IPS-15b (cell line): ENCODE measurements at regions not wholly inside any gene's neighbourhood (a gene's known extent, or its start where the extent isn't known, plus 50 kb on each side); places are given as distances from the start of the nearest gene placed in this dataset.

ENCODE experiments used
- H3K27me3 ChIP-seq: one replicate; pipeline ENCODE4 v1.6.1; 2013; ENCODE audit warnings: low read length; ENCODE audit not compliant: control insufficient read depth, insufficient read depth
- H3K36me3 ChIP-seq: one replicate; pipeline ENCODE4 v1.6.1; 2013; ENCODE audit warnings: low read length; ENCODE audit not compliant: control insufficient read depth, insufficient read depth
- H3K4me1 ChIP-seq: one replicate; pipeline ENCODE4 v1.6.1; 2013; ENCODE audit warnings: mild to moderate bottlenecking, low read length; ENCODE audit not compliant: control insufficient read depth, insufficient read depth
- H3K4me3 ChIP-seq: one replicate; pipeline ENCODE4 v1.5.1; 2013; ENCODE audit warnings: low read depth, low read length
- H3K9ac ChIP-seq: one replicate; pipeline ENCODE4 v1.6.1; 2013; ENCODE audit warnings: low read depth, mild to moderate bottlenecking, low read length
- H3K9me3 ChIP-seq: one replicate; pipeline ENCODE4 v1.6.1; 2013; ENCODE audit warnings: mild to moderate bottlenecking, low read length; ENCODE audit not compliant: control insufficient read depth, insufficient read depth

DNA sequence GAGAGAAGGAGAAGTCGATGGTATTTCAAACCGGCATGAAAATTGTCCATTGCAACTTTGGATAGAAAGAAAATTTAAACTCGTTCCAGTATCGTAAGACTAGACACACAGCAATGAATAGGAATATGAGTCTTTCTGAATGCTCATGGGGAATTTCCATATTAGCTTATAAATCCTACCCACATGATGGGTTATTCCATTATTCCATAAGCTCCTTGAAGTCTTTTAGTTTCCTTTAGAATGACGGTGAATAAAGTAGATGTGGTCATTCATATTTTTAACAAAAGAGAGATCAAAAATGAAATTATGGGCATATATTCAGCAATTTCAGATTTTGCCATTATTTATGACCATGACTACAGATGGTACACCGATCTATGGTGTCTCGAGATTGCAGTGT lies 163.4 kb upstream of the HMGA2 start:
- Histone ChIP-seq H3K27me3 (no peaks in the 10 kb centered on the region), H3K4me3 (no peak overlapping the region), H3K4me1 (no peaks in the 10 kb centered on the region), H3K9me3 (no peaks in the 10 kb centered on the region), H3K9ac (no peak overlapping the region), H3K36me3 (no peaks in the 10 kb centered on the region)

DNA sequence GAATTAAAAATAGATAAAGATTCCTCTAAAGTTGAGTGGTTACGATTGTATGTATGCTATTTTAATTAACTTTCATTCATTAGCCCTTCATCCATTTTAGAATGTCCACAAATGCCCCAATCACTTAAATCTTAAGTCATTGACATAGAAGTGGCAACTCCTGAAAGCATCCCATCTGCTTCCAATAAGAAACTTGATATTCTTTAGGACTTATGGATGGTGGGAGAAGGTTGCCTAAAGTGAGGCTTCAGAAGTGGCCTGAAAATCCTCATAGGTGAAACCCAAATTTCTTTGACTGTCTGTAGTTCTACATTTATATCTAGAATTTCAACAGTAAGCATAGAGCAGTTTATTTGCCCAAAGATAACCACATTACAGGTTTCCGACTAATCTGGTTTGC lies 161.7 kb upstream of the HMGA2 start:
- Histone ChIP-seq H3K9me3 (no peaks in the 10 kb centered on the region), H3K4me3 (no peak overlapping the region), H3K27me3 (no peaks in the 10 kb centered on the region), H3K4me1 (no peaks in the 10 kb centered on the region), H3K9ac (no peak overlapping the region), H3K36me3 (no peaks in the 10 kb centered on the region)

DNA sequence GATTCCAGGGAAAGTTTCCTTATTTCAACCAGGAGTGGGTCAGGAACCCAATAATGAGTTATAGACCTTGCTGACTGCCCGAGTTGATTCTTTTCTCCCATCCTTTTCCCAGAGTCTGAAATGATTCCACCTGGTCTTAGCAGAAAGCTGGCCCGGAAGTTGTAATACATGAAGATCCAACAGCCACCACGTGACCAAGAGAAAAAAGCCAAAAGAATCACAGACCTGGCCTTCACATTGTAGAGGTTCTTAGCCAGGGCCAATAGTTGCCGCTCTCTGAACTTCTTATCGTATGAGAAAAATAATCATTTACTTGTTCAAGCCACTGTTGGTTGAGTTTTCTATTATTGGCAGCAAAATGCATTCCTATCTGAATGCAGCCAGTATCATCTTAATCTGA lies 161.2 kb upstream of the HMGA2 start:
- H3K4me3 ChIP-seq = no peak overlapping the region
- H3K36me3 ChIP-seq = no peaks in the 10 kb centered on the region
- H3K9ac ChIP-seq = no peak overlapping the region
- H3K4me1 ChIP-seq = no peaks in the 10 kb centered on the region
- no peaks in the 10 kb centered on the region for H3K9me3 ChIP-seq
- no peaks in the 10 kb centered on the region for H3K27me3 ChIP-seq

DNA sequence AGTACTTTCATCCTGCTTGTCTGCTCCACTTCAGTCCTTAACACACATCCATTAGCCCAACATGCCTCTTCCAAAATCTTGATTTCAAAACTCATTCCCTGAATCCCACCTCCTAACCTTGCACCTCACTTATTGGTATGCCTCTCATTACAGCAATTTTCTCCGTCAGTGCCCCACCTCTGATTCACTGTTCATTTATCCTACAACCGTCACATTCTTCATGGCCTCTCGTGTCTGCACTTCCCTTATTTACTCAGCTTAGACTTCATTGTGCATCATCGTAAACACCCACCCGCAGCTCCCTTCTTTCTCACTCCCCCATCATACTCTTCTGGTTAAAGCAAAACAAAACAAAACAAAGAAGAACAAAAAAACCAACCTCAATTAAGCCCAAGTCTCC lies 160.6 kb upstream of the HMGA2 start:
- Histone ChIP-seq H3K4me1 (no peaks in the 10 kb centered on the region), H3K9ac (no peak overlapping the region), H3K36me3 (no peaks in the 10 kb centered on the region), H3K4me3 (no peak overlapping the region), H3K27me3 (no peaks in the 10 kb centered on the region), H3K9me3 (no peaks in the 10 kb centered on the region)

DNA sequence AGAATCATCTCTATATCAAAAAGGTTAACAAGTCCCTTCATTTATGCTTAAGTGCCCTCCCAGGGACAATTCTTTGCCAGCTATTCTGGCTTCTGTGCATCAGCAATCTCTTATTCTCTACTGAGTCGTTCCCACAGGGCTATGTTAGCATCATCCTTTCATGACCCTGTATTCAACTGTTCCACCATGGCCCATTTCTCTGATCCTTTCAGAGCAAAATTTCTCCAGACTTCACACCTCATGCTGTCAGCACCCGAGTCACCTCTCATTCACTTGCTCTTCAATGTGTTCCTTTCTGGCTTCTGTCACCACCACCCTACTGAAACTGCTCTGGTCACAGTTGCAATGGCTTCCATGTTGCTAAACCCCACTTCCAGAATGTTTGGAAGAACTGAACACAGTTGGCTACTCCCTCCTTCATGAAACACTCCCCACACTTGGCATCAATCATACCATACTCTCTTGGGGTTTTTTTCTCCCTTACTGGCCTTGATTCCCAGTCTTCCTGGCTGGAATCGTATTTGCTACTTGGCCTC lies 159.5 kb upstream of the HMGA2 start:
- no peaks in the 10 kb centered on the region for H3K27me3 ChIP-seq
- no peak overlapping the region for H3K4me3 ChIP-seq
- H3K9me3 ChIP-seq = no peaks in the 10 kb centered on the region
- no peaks in the 10 kb centered on the region for H3K4me1 ChIP-seq
- H3K36me3 ChIP-seq = no peaks in the 10 kb centered on the region
- no peak overlapping the region for H3K9ac ChIP-seq

DNA sequence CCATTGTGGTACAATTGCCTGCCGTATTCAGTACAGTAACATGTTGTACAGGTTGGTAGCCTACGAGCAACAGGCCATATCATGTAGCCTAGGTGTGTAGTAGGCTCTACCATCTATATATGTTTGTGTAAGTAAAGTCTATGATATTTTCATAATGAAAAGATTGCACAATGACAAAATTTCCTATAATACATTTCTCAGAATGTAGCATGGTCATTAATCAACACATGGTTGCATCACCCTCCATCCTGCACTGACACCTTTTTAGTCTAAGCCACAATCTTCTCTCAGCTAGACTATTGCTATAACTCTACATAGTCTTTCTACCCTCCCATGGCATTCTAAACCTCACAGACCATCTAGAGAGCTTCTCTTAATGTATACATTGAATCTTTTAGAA lies 158.5 kb upstream of the HMGA2 start:
- no peak overlapping the region for H3K4me3 ChIP-seq
- H3K27me3 ChIP-seq = no peaks in the 10 kb centered on the region
- H3K4me1 ChIP-seq = no peaks in the 10 kb centered on the region
- H3K9me3 ChIP-seq = no peaks in the 10 kb centered on the region
- no peak overlapping the region for H3K9ac ChIP-seq
- no peaks in the 10 kb centered on the region for H3K36me3 ChIP-seq

DNA sequence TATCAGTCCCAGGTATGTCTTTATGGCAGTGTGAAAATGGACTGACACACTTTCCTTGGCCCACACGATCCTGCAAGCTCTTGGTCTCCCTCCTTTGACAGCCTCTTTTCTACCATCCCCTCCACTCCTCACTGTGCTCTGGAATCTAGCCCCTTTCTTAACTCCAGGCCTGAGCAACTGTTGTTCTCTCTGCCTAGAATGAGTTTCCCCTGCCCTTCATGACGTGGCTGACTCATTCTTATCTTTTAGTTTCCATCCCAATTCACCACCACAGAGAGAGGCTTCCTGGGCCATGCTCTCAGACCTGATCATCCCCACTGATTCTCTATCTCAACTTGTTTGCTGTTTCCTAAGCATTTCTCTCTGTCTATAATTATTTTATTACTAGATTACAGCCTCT lies 157.4 kb upstream of the HMGA2 start:
- H3K4me1 ChIP-seq = no peaks in the 10 kb centered on the region

DNA sequence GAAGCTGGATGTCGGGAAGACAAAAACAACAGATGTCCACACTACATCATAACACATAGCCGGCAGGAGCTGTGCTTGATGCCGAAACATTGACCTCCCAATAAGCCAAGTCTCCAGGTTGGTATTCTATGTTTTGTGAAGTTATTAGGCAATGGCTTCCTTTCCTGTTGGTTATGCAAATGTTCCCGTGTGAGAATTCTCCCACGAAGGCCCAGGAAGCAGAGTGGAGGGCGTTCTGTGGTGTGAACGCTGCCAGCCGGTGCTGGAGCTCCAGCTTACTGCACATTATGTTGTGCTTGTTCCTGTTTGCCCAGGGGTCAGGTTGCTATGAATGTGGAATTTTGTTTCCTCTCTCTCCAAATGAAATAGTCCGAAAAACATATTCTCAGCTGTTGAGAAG lies 156.4 kb upstream of the HMGA2 start:
- H3K4me1 ChIP-seq = no peaks in the 10 kb centered on the region
- no peaks in the 10 kb centered on the region for H3K27me3 ChIP-seq
- H3K9me3 ChIP-seq = no peaks in the 10 kb centered on the region
- no peak overlapping the region for H3K9ac ChIP-seq
- H3K36me3 ChIP-seq = no peaks in the 10 kb centered on the region
- H3K4me3 ChIP-seq = no peak overlapping the region

More for the DNA sequence above, 157.4 kb upstream of the HMGA2 start:
- no peaks in the 10 kb centered on the region for H3K36me3 ChIP-seq
- H3K4me3 ChIP-seq = no peak overlapping the region
- no peak overlapping the region for H3K9ac ChIP-seq
- no peaks in the 10 kb centered on the region for H3K27me3 ChIP-seq
- no peaks in the 10 kb centered on the region for H3K9me3 ChIP-seq

DNA sequence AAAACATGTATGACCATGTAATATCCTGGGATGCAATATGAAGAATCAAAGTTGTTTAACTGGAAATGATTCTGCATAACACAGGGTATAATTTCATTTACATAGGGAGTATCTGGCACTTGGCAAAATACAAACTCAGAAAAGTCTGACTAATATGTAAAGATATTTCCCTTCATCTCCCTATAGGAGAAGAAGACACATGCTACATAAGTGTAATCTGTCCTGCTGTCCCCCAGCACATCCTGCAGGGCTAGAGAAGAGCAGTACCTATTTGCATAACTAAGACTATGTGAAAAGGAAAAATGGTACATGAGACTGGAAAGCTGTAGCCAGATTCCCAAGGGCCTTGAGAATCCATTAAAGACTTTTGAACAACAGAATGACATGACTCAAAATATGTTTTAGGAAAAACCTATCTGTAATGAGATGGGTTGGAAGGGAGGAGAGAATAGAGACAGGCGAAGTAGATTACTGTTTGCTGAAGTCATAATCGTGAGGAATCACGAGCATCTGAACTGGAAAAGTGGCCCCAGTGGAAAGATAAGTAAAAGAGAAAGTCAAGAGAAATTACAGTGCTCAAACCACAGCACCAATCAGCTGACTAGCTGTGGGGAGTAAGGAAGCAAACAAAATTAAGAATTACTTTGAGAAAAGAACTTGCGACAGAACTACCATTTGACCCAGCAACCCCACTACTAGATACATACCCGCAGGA lies 155.1 kb upstream of the HMGA2 start:
- Histone ChIP-seq H3K36me3 (no peaks in the 10 kb centered on the region), H3K4me3 (no peak overlapping the region), H3K4me1 (no peaks in the 10 kb centered on the region), H3K9me3 (no peaks in the 10 kb centered on the region), H3K27me3 (no peaks in the 10 kb centered on the region), H3K9ac (no peak overlapping the region)

DNA sequence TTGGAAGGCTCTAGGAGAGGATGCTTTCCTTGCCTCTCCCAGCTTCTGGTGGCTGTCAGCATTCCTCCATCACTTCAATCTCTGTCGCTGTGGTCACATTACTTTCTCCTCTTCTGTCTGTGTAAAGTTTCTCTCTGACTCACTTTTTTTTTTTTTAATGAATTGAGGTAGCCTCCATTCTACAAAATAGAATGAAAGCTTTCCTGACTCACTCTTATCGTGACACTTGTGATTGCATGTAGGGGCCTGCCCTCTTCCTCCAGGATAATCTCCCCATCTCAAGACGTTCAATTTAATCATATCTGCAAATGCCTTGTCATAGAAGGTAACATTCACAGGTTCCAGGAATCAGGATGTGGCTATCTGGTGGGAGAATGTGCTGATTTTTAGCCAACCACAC lies 153.5 kb upstream of the HMGA2 start:
- Histone ChIP-seq H3K9ac (no peak overlapping the region), H3K4me3 (no peak overlapping the region), H3K9me3 (no peaks in the 10 kb centered on the region), H3K36me3 (no peaks in the 10 kb centered on the region), H3K27me3 (no peaks in the 10 kb centered on the region), H3K4me1 (peaks cover 2% of the 10 kb centered on the region)

DNA sequence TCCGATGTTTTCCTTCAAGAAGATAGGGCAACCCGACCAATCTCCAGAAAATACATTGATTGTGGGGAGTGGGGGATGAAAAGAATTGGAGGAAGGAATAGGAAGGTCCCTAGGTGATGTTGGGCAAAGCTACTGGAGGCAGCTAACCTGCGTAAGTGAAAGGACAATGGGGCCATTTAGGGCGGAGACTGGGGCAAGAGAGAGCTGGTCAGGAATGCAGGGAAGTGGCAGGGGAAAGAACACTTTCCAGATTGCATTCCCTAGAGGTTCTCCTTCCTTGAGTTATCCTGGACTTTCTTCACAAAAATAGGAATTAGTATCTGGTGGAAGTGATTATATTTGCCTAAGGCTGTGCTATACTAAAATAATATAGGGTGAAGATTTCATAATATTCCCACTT lies 151.8 kb upstream of the HMGA2 start:
- Histone ChIP-seq H3K9me3 (no peaks in the 10 kb centered on the region), H3K4me1 (peaks cover 2% of the 10 kb centered on the region), H3K9ac (no peak overlapping the region), H3K36me3 (no peaks in the 10 kb centered on the region), H3K27me3 (no peaks in the 10 kb centered on the region), H3K4me3 (no peak overlapping the region)

DNA sequence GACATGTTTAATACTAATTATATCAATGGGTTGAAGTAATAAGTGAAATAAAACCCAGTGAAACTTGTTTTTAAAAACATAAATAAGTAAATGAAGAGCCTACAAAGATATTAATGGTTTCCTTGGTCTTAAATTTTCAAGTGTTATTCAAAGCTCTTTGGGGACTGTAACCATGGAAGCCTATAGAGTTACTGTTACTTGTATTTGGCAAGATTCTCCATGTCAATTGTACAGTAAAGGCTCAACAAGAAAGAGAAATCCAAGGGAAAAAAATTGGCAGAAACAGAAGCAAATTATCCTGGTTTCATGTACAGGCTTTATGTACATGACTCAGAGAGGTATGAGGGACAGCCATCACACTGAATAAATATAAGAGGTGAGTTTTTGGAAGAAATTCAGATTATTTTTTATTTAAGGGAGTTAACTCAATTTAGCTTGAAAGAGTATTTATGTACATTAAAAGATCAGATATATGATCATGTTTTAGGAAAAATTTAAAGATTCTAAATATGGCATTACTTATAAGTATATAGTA lies 151.1 kb upstream of the HMGA2 start:
- H3K9me3 ChIP-seq = no peaks in the 10 kb centered on the region
- no peak overlapping the region for H3K4me3 ChIP-seq
- H3K36me3 ChIP-seq = no peaks in the 10 kb centered on the region
- peaks cover 2% of the 10 kb centered on the region for H3K4me1 ChIP-seq
- no peak overlapping the region for H3K9ac ChIP-seq
- H3K27me3 ChIP-seq = no peaks in the 10 kb centered on the region
